Activated B cell treated with CpG ODN at 0.5 μM for 24 hours (primary cell): ENCODE measurements at regions not wholly inside any gene's neighbourhood (a gene's known extent, or its start where the extent isn't known, plus 50 kb on each side); places are given as distances from the start of the nearest gene placed in this dataset.

Experiments
- ATAC-seq: fragments of 200-7000 bp; cut with Tn5 transposase; one replicate; pipeline ENCODE4 v1.10.0; 2021; ENCODE audit warnings: low read depth, mild to moderate bottlenecking, moderate library complexity
- CTCF ChIA-PET: fragments of 350-600 bp; sonication (Branson Sonifier 250); formaldehyde crosslinking; loops from one replicate; lab custom pipeline; 2021; ENCODE audit warnings: antibody characterized with exemption; lab: Charles Lee
- POLR2A ChIA-PET: fragments of 350-600 bp; sonication (Branson Sonifier 250); formaldehyde crosslinking; loops from one replicate; lab custom pipeline; 2021; ENCODE audit warnings: antibody characterized with exemption; lab: Charles Lee
- DNase-seq: peaks from one replicate; pipeline ENCODE4 v3.0.0; 2022
- H3K27ac Mint-ChIP-seq: one replicate; pipeline ENCODE4 v1.8.0; 2020; ENCODE audit warnings: mixed read lengths
- H3K27me3 Mint-ChIP-seq: one replicate; pipeline ENCODE4 v1.8.0; 2021; ENCODE audit warnings: mixed read lengths
- H3K36me3 Mint-ChIP-seq: one replicate; pipeline ENCODE4 v1.8.0; 2021; ENCODE audit warnings: low read depth, mixed read lengths
- H3K4me1 Mint-ChIP-seq: one replicate; pipeline ENCODE4 v1.8.0; 2021; ENCODE audit warnings: mixed read lengths
- H3K4me3 Mint-ChIP-seq: one replicate; pipeline ENCODE4 v1.8.0; 2020; ENCODE audit warnings: mild to moderate bottlenecking, mixed read lengths
- H3K9me3 Mint-ChIP-seq: one replicate; pipeline ENCODE4 v1.8.0; 2020; ENCODE audit warnings: mixed read lengths
- CTCF ChIP-seq: fragments of 200-600 bp; IDR thresholded peaks from one replicate; pipeline ENCODE4 v1.8.0; 2022; ENCODE audit warnings: antibody characterized with exemption, mild to moderate bottlenecking
- intact Hi-C: fragments of 100-400 bp; cut with micrococcal nuclease; formaldehyde crosslinking; loops from one replicate; pipeline ENCODE4 v1.15.1; 2024

- H3K27me3 Mint-ChIP-seq: no peaks in the 10 kb centered on the region
- H3K4me3 Mint-ChIP-seq: no peak overlapping the region
- ATAC-seq: no peak
- no peak for DNase-seq
- ChIA-PET POLR2A (no interaction called here), CTCF (interaction anchor here (1.0 kb wide), 1 partner anchor 120 kb away, joined by 5 read pairs; no protein-coding TSS in a partner anchor)
- H3K9me3 Mint-ChIP-seq: peaks cover 2% of the 10 kb centered on the region
- H3K27ac Mint-ChIP-seq: no peak overlapping the region
- no peak for TF ChIP-seq CTCF
- no peaks in the 10 kb centered on the region for H3K36me3 Mint-ChIP-seq
- intact Hi-C loops: loop anchor here (5.0 kb wide), 1 partner anchor 74 kb away; no protein-coding TSS in a partner anchor
- H3K4me1 Mint-ChIP-seq: peaks cover 24% of the 10 kb centered on the region
These were observed 190.5 kb downstream of the PIK3R1 start for GRCh38 chr5:68405784-68406743.

GRCh38 chr5:68406767-68407241 lies 191.2 kb downstream of the PIK3R1 start:
- ChIA-PET POLR2A (no interaction called here), CTCF (interaction anchor here (1.0 kb wide), 1 partner anchor 121 kb away, joined by 5 read pairs; no protein-coding TSS in a partner anchor)
- H3K36me3 Mint-ChIP-seq: no peaks in the 10 kb centered on the region

GRCh38 chr5:68407311-68408239 lies 192.0 kb downstream of the PIK3R1 start:
- POLR2A ChIA-PET: interaction anchor here (0.6 kb wide), 1 partner anchor 59 kb away, joined by 3 read pairs; no protein-coding TSS in a partner anchor
- ATAC-seq: no peak

More at GRCh38 chr5:68406767-68407241, 191.2 kb downstream of the PIK3R1 start:
- Mint-ChIP-seq H3K4me1 (peaks cover 24% of the 10 kb centered on the region), H3K27me3 (no peaks in the 10 kb centered on the region), H3K4me3 (no peak overlapping the region), H3K27ac (no peak overlapping the region), H3K9me3 (peaks cover 2% of the 10 kb centered on the region)
- ATAC-seq (peak; percentile 72), DNase-seq (no peak)
- no peak for TF ChIP-seq CTCF
- intact Hi-C loops: loop anchor here (5.0 kb wide), 1 partner anchor 75 kb away; no protein-coding TSS in a partner anchor

GRCh38 chr5:68408345-68408871 lies 192.9 kb downstream of the PIK3R1 start:
- intact Hi-C loops: loop anchor here (1.0 to 5.0 kb wide), 2 partner anchors 26 to 76 kb away; no protein-coding TSS in a partner anchor
- ATAC-seq: no peak
- Mint-ChIP-seq H3K4me3 (no peak overlapping the region), H3K9me3 (peaks cover 2% of the 10 kb centered on the region), H3K4me1 (peaks cover 24% of the 10 kb centered on the region), H3K36me3 (no peaks in the 10 kb centered on the region), H3K27me3 (no peaks in the 10 kb centered on the region), H3K27ac (no peak overlapping the region)
- no peak for DNase-seq
- CTCF ChIA-PET: no interaction called here
- TF ChIP-seq CTCF: no peak
- POLR2A ChIA-PET: interaction anchor here (0.6 to 0.7 kb wide), 2 partner anchors 60 to 1902 kb away, joined by 3 to 14 read pairs; no protein-coding TSS in a partner anchor

More at GRCh38 chr5:68407311-68408239, 192.0 kb downstream of the PIK3R1 start:
- no peak for DNase-seq
- Mint-ChIP-seq H3K4me1 (peaks cover 24% of the 10 kb centered on the region), H3K4me3 (no peak overlapping the region), H3K36me3 (no peaks in the 10 kb centered on the region), H3K9me3 (peaks cover 2% of the 10 kb centered on the region), H3K27ac (no peak overlapping the region), H3K27me3 (no peaks in the 10 kb centered on the region)
- no peak for TF ChIP-seq CTCF
- CTCF ChIA-PET: interaction anchor here (1.0 kb wide), 1 partner anchor 121 kb away, joined by 5 read pairs; no protein-coding TSS in a partner anchor
- intact Hi-C loops: loop anchor here (1.0 to 5.0 kb wide), 2 partner anchors 27 to 75 kb away; no protein-coding TSS in a partner anchor
